ENCODE measurements at regions not wholly inside any gene's neighbourhood (a gene's known extent, or its start where the extent isn't known, plus 50 kb on each side); places are given as distances from the start of the nearest gene placed in this dataset.
"Not testable (repeated sequence)": the region's sequence is repeated elsewhere in the genome, so short reads cannot be mapped to it uniquely, and the experiment has no call there.

- no peak for DNase-seq
These were observed 1305.3 kb upstream of the LRRTM3 start for GRCh38 chr10:65620404-65621048.

GRCh38 chr10:65622608-65623007 lies 1303.2 kb upstream of the LRRTM3 start:
- no peak for DNase-seq

- no peak for DNase-seq
These were observed 1297.2 kb upstream of the LRRTM3 start for GRCh38 chr10:65628493-65629139.

- DNase-seq = no peak
These were observed 1265.8 kb upstream of the LRRTM3 start for GRCh38 chr10:65660006-65660405.

- no peak for DNase-seq
These were observed 1255.7 kb upstream of the LRRTM3 start for GRCh38 chr10:65670087-65670486.

GRCh38 chr10:65670596-65670995 lies 1255.2 kb upstream of the LRRTM3 start:
- not testable (repeated sequence) for DNase-seq

GRCh38 chr10:65675236-65675635 lies 1250.6 kb upstream of the LRRTM3 start:
- no peak for DNase-seq

- DNase-seq = no peak
These were observed 1240.9 kb upstream of the LRRTM3 start for GRCh38 chr10:65684896-65685295.

- no peak for DNase-seq
These were observed 1224.6 kb upstream of the LRRTM3 start for GRCh38 chr10:65701168-65701776.

- DNase-seq = no peak
These were observed 1217.8 kb upstream of the LRRTM3 start for GRCh38 chr10:65708057-65708456.

- no peak for DNase-seq
These were observed 1215.5 kb upstream of the LRRTM3 start for GRCh38 chr10:65710306-65710705.

- DNase-seq = no peak
These were observed 1206.0 kb upstream of the LRRTM3 start for GRCh38 chr10:65719790-65720189.

GRCh38 chr10:65720901-65721300 lies 1204.9 kb upstream of the LRRTM3 start:
- no peak for DNase-seq

- no peak for DNase-seq
These were observed 1202.3 kb upstream of the LRRTM3 start for GRCh38 chr10:65723525-65723924.

- DNase-seq = no peak
These were observed 1190.5 kb upstream of the LRRTM3 start for GRCh38 chr10:65735382-65735781.

GRCh38 chr10:65742906-65743305 lies 1182.9 kb upstream of the LRRTM3 start:
- DNase-seq = no peak

GRCh38 chr10:65751218-65751617 lies 1174.6 kb upstream of the LRRTM3 start:
- DNase-seq = no peak

GRCh38 chr10:65751896-65752295 lies 1173.9 kb upstream of the LRRTM3 start:
- DNase-seq = no peak

GRCh38 chr10:65753532-65753931 lies 1172.3 kb upstream of the LRRTM3 start:
- no peak for DNase-seq

GRCh38 chr10:65754112-65754511 lies 1171.7 kb upstream of the LRRTM3 start:
- no peak for DNase-seq

- DNase-seq = no peak
These were observed 1163.5 kb upstream of the LRRTM3 start for GRCh38 chr10:65762311-65762710.

- no peak for DNase-seq
These were observed 1160.8 kb upstream of the LRRTM3 start for GRCh38 chr10:65765006-65765541.

- no peak for DNase-seq
These were observed 1156.0 kb upstream of the LRRTM3 start for GRCh38 chr10:65769828-65770227.

- DNase-seq = no peak
These were observed 1147.1 kb upstream of the LRRTM3 start for GRCh38 chr10:65778753-65779152.
